ENCODE measurements at regions not wholly inside any gene's neighbourhood (a gene's known extent, or its start where the extent isn't known, plus 50 kb on each side); places are given as distances from the start of the nearest gene placed in this dataset.
"Not testable (repeated sequence)": the region's sequence is repeated elsewhere in the genome, so short reads cannot be mapped to it uniquely, and the experiment has no call there.

GRCh38 chr5:99471178-99471577 lies 542.4 kb upstream of the CHD1 start:
- H3K27ac ChIP-seq (ENCODE audit: low read depth, low read length); H3K4me3 ChIP-seq (ENCODE audit: low read length); H3K4me1 ChIP-seq (ENCODE audit: control insufficient read depth, insufficient read depth, low read length); H3K9ac ChIP-seq (ENCODE audit: low read length); H3K27me3 ChIP-seq (ENCODE audit: control insufficient read depth, insufficient read depth, low read length); H3K36me3 ChIP-seq (ENCODE audit: control insufficient read depth, insufficient read depth, low read length): not testable (repeated sequence)

- H3K4me3 ChIP-seq (ENCODE audit: low read length); H3K36me3 ChIP-seq (ENCODE audit: control insufficient read depth, insufficient read depth, low read length); H3K4me1 ChIP-seq (ENCODE audit: control insufficient read depth, insufficient read depth, low read length); H3K27ac ChIP-seq (ENCODE audit: low read depth, low read length); H3K9ac ChIP-seq (ENCODE audit: low read length); H3K27me3 ChIP-seq (ENCODE audit: control insufficient read depth, insufficient read depth, low read length): not testable (repeated sequence)
Observed at GRCh38 chr5:99470636-99471035, 541.8 kb upstream of the CHD1 start.

- Histone ChIP-seq H3K9ac (ENCODE audit: low read length) (no peak overlapping the region), H3K36me3 (ENCODE audit: control insufficient read depth, insufficient read depth, low read length) (no peaks in the 10 kb centered on the region), H3K4me3 (ENCODE audit: low read length) (no peak overlapping the region), H3K4me1 (ENCODE audit: control insufficient read depth, insufficient read depth, low read length) (no peaks in the 10 kb centered on the region), H3K27ac (ENCODE audit: low read depth, low read length) (no peak overlapping the region), H3K27me3 (ENCODE audit: control insufficient read depth, insufficient read depth, low read length) (no peaks in the 10 kb centered on the region)
Observed at GRCh38 chr5:99460701-99461100, 531.9 kb upstream of the CHD1 start.

GRCh38 chr5:99453196-99453595 lies 524.4 kb upstream of the CHD1 start:
- Histone ChIP-seq H3K36me3 (ENCODE audit: control insufficient read depth, insufficient read depth, low read length) (no peaks in the 10 kb centered on the region), H3K27me3 (ENCODE audit: control insufficient read depth, insufficient read depth, low read length) (no peaks in the 10 kb centered on the region), H3K4me3 (ENCODE audit: low read length) (no peak overlapping the region), H3K4me1 (ENCODE audit: control insufficient read depth, insufficient read depth, low read length) (no peaks in the 10 kb centered on the region), H3K9ac (ENCODE audit: low read length) (no peak overlapping the region), H3K27ac (ENCODE audit: low read depth, low read length) (no peak overlapping the region)

- Histone ChIP-seq H3K27ac (ENCODE audit: low read depth, low read length) (no peak overlapping the region), H3K4me1 (ENCODE audit: control insufficient read depth, insufficient read depth, low read length) (no peaks in the 10 kb centered on the region), H3K27me3 (ENCODE audit: control insufficient read depth, insufficient read depth, low read length) (no peaks in the 10 kb centered on the region)
Observed at GRCh38 chr5:99449786-99450185, 521.0 kb upstream of the CHD1 start.

GRCh38 chr5:99445805-99446204 lies 517.0 kb upstream of the CHD1 start:
- Histone ChIP-seq H3K27ac (ENCODE audit: low read depth, low read length) (no peak overlapping the region), H3K36me3 (ENCODE audit: control insufficient read depth, insufficient read depth, low read length) (no peaks in the 10 kb centered on the region), H3K4me3 (ENCODE audit: low read length) (no peak overlapping the region)

More at GRCh38 chr5:99449786-99450185, 521.0 kb upstream of the CHD1 start:
- Histone ChIP-seq H3K4me3 (ENCODE audit: low read length) (no peak overlapping the region), H3K36me3 (ENCODE audit: control insufficient read depth, insufficient read depth, low read length) (no peaks in the 10 kb centered on the region), H3K9ac (ENCODE audit: low read length) (no peak overlapping the region)

GRCh38 chr5:99441235-99441634 lies 512.4 kb upstream of the CHD1 start:
- H3K4me3 ChIP-seq (ENCODE audit: low read length), result no peak overlapping the region
- H3K27me3 ChIP-seq (ENCODE audit: control insufficient read depth, insufficient read depth, low read length), result no peaks in the 10 kb centered on the region
- H3K36me3 ChIP-seq (ENCODE audit: control insufficient read depth, insufficient read depth, low read length), result no peaks in the 10 kb centered on the region
- H3K4me1 ChIP-seq (ENCODE audit: control insufficient read depth, insufficient read depth, low read length), result no peaks in the 10 kb centered on the region
- H3K9ac ChIP-seq (ENCODE audit: low read length), result no peak overlapping the region
- no peak overlapping the region for H3K27ac ChIP-seq (ENCODE audit: low read depth, low read length)

More at GRCh38 chr5:99445805-99446204, 517.0 kb upstream of the CHD1 start:
- Histone ChIP-seq H3K4me1 (ENCODE audit: control insufficient read depth, insufficient read depth, low read length) (no peaks in the 10 kb centered on the region), H3K27me3 (ENCODE audit: control insufficient read depth, insufficient read depth, low read length) (no peaks in the 10 kb centered on the region), H3K9ac (ENCODE audit: low read length) (no peak overlapping the region)

- Histone ChIP-seq H3K4me3 (ENCODE audit: low read length) (no peak overlapping the region), H3K27ac (ENCODE audit: low read depth, low read length) (no peak overlapping the region), H3K9ac (ENCODE audit: low read length) (no peak overlapping the region), H3K4me1 (ENCODE audit: control insufficient read depth, insufficient read depth, low read length) (no peaks in the 10 kb centered on the region), H3K27me3 (ENCODE audit: control insufficient read depth, insufficient read depth, low read length) (no peaks in the 10 kb centered on the region), H3K36me3 (ENCODE audit: control insufficient read depth, insufficient read depth, low read length) (no peaks in the 10 kb centered on the region)
Observed at GRCh38 chr5:99438619-99439018, 509.8 kb upstream of the CHD1 start.

- Histone ChIP-seq H3K36me3 (ENCODE audit: control insufficient read depth, insufficient read depth, low read length) (no peaks in the 10 kb centered on the region), H3K4me1 (ENCODE audit: control insufficient read depth, insufficient read depth, low read length) (no peaks in the 10 kb centered on the region), H3K27me3 (ENCODE audit: control insufficient read depth, insufficient read depth, low read length) (no peaks in the 10 kb centered on the region), H3K27ac (ENCODE audit: low read depth, low read length) (no peak overlapping the region), H3K9ac (ENCODE audit: low read length) (no peak overlapping the region), H3K4me3 (ENCODE audit: low read length) (no peak overlapping the region)
Observed at GRCh38 chr5:99437986-99438385, 509.2 kb upstream of the CHD1 start.

- not testable (repeated sequence) for H3K4me3 ChIP-seq (ENCODE audit: low read length); H3K4me1 ChIP-seq (ENCODE audit: control insufficient read depth, insufficient read depth, low read length); H3K27ac ChIP-seq (ENCODE audit: low read depth, low read length); H3K27me3 ChIP-seq (ENCODE audit: control insufficient read depth, insufficient read depth, low read length); H3K36me3 ChIP-seq (ENCODE audit: control insufficient read depth, insufficient read depth, low read length); H3K9ac ChIP-seq (ENCODE audit: low read length)
Observed at GRCh38 chr5:99423396-99423795, 494.6 kb upstream of the CHD1 start.

- not testable (repeated sequence) for H3K27me3 ChIP-seq (ENCODE audit: control insufficient read depth, insufficient read depth, low read length); H3K4me1 ChIP-seq (ENCODE audit: control insufficient read depth, insufficient read depth, low read length)
Observed at GRCh38 chr5:99418640-99419039, 489.8 kb upstream of the CHD1 start.

GRCh38 chr5:99410386-99410785 lies 481.6 kb upstream of the CHD1 start:
- H3K9ac ChIP-seq (ENCODE audit: low read length); H3K27ac ChIP-seq (ENCODE audit: low read depth, low read length); H3K4me1 ChIP-seq (ENCODE audit: control insufficient read depth, insufficient read depth, low read length); H3K27me3 ChIP-seq (ENCODE audit: control insufficient read depth, insufficient read depth, low read length); H3K4me3 ChIP-seq (ENCODE audit: low read length); H3K36me3 ChIP-seq (ENCODE audit: control insufficient read depth, insufficient read depth, low read length): not testable (repeated sequence)

More at GRCh38 chr5:99418640-99419039, 489.8 kb upstream of the CHD1 start:
- not testable (repeated sequence) for H3K4me3 ChIP-seq (ENCODE audit: low read length); H3K9ac ChIP-seq (ENCODE audit: low read length); H3K36me3 ChIP-seq (ENCODE audit: control insufficient read depth, insufficient read depth, low read length); H3K27ac ChIP-seq (ENCODE audit: low read depth, low read length)

- not testable (repeated sequence) for H3K27me3 ChIP-seq (ENCODE audit: control insufficient read depth, insufficient read depth, low read length); H3K4me1 ChIP-seq (ENCODE audit: control insufficient read depth, insufficient read depth, low read length); H3K36me3 ChIP-seq (ENCODE audit: control insufficient read depth, insufficient read depth, low read length); H3K9ac ChIP-seq (ENCODE audit: low read length); H3K4me3 ChIP-seq (ENCODE audit: low read length); H3K27ac ChIP-seq (ENCODE audit: low read depth, low read length)
Observed at GRCh38 chr5:99404764-99405302, 476.0 kb upstream of the CHD1 start.
